Liver (tissue), 8 donors: ENCODE measurements at regions not wholly inside any gene's neighbourhood (a gene's known extent, or its start where the extent isn't known, plus 50 kb on each side); places are given as distances from the start of the nearest gene placed in this dataset.

Source experiments
- DNase-seq: peaks from one replicate; pipeline ENCODE4 v3.0.0-alpha.2; 2017; ENCODE audit warnings: low spot score
- H3K27ac ChIP-seq, 2 donors: one replicate each; pipeline ENCODE4 v1.7.0; 2013; ENCODE audit warnings: inconsistent platforms in 2 of 2, low read length in 2 of 2, control low read depth in 1 of 2, low read depth in 1 of 2, mild to moderate bottlenecking in 1 of 2
- H3K27me3 ChIP-seq, 4 donors: one replicate each; pipeline versions ENCODE4 v1.6.1 to v1.7.0; 2013; ENCODE audit warnings: low read length in 3 of 4, inconsistent platforms in 1 of 4, mild to moderate bottlenecking in 1 of 4, moderate library complexity in 1 of 4; ENCODE audit not compliant: control insufficient read depth in 4 of 4, insufficient read depth in 4 of 4
- H3K36me3 ChIP-seq, 4 donors: one replicate each; pipeline versions ENCODE4 v1.6.1 to v1.7.0; 2013; ENCODE audit warnings: low read length in 3 of 4, mild to moderate bottlenecking in 3 of 4, low read depth in 1 of 4, moderate library complexity in 1 of 4; ENCODE audit not compliant: control insufficient read depth in 4 of 4, insufficient read depth in 3 of 4
- H3K4me1 ChIP-seq, 4 donors: one replicate each; pipeline versions ENCODE4 v1.6.1 to v1.7.0; 2013; ENCODE audit warnings: low read length in 3 of 4, mild to moderate bottlenecking in 3 of 4, moderate library complexity in 1 of 4; ENCODE audit not compliant: control insufficient read depth in 4 of 4, insufficient read depth in 4 of 4
- H3K4me3 ChIP-seq, 3 donors: one replicate each; pipeline versions ENCODE4 v1.6.1 to v1.7.0; 2013; ENCODE audit warnings: low read length in 3 of 3, control low read depth in 1 of 3, low read depth in 1 of 3, mild to moderate bottlenecking in 1 of 3
- H3K9ac ChIP-seq, 2 donors: one replicate each; pipeline ENCODE4 v1.7.0; 2013; ENCODE audit warnings: low read length in 2 of 2, mild to moderate bottlenecking in 2 of 2, moderate library complexity in 2 of 2, control low read depth in 1 of 2, low read depth in 1 of 2
- H3K9me3 ChIP-seq, 4 donors: one replicate each; pipeline versions ENCODE4 v1.6.1 to v1.7.0; 2013; ENCODE audit warnings: low read length in 3 of 4; ENCODE audit not compliant: control insufficient read depth in 4 of 4
- FOXA1 ChIP-seq: IDR thresholded peaks from 2 replicates; pipeline ENCODE4 v1.6.1; 2016; ENCODE audit warnings: antibody characterized with exemption
- FOXA2 ChIP-seq: IDR thresholded peaks from 2 replicates; pipeline ENCODE4 v1.6.1; 2016; ENCODE audit warnings: antibody characterized with exemption
- GABPA ChIP-seq, 2 donors: IDR thresholded peaks in 1 of 2; conservative IDR thresholded peaks in 1 of 2; 2 replicates each; pipeline ENCODE4 v1.6.1; 2016; ENCODE audit warnings: antibody characterized with exemption in 2 of 2, mild to moderate bottlenecking in 1 of 2, moderate library complexity in 1 of 2
- HNF4A ChIP-seq, 2 donors: conservative IDR thresholded peaks; 2 replicates each; pipeline ENCODE4 v1.6.1; 2016; ENCODE audit warnings: antibody characterized with exemption in 2 of 2, mild to moderate bottlenecking in 2 of 2
- HNF4G ChIP-seq: IDR thresholded peaks from 2 replicates; pipeline ENCODE4 v1.6.1; 2016; ENCODE audit warnings: antibody characterized with exemption
- NR2F2 ChIP-seq: IDR thresholded peaks from 2 replicates; pipeline ENCODE4 v1.6.1; 2016; ENCODE audit warnings: antibody characterized with exemption
- RAD21 ChIP-seq, 2 donors: IDR thresholded peaks; 2 replicates each; pipeline ENCODE4 v1.6.1; 2016; ENCODE audit warnings: antibody characterized with exemption in 2 of 2, mild to moderate bottlenecking in 2 of 2
- RXRA ChIP-seq, 2 donors: IDR thresholded peaks; 2 replicates each; pipeline ENCODE4 v1.6.1; 2017 to 2018; ENCODE audit warnings: antibody characterized with exemption in 2 of 2, mild to moderate bottlenecking in 1 of 2
- SP1 ChIP-seq: IDR thresholded peaks from 2 replicates; pipeline ENCODE4 v1.6.1; 2018; ENCODE audit warnings: antibody characterized with exemption, mild to moderate bottlenecking
- TAF1 ChIP-seq: conservative IDR thresholded peaks from 2 replicates; pipeline ENCODE4 v1.6.1; 2016; ENCODE audit warnings: antibody characterized with exemption, mild to moderate bottlenecking
- YY1 ChIP-seq: IDR thresholded peaks from 2 replicates; pipeline ENCODE4 v1.6.1; 2016; ENCODE audit warnings: antibody characterized with exemption, mild to moderate bottlenecking
- WGBS: extraction: QIAGEN DNeasy Blood & Tissue Kit; methylation state at CpG from one replicate; pipeline ENCODE4 v1.1.7; 2013; 5-methylcytosine and 5-hydroxymethylcytosine counted together
- TF ChIP-seq, protein P1 (sequence below): IDR thresholded peaks from 2 replicates; pipeline ENCODE4 v1.6.1; 2016; ENCODE audit warnings: antibody characterized with exemption
- TF ChIP-seq, protein P2 (sequence below): IDR thresholded peaks from 2 replicates; pipeline ENCODE4 v1.6.1; 2016; ENCODE audit warnings: antibody characterized with exemption
- TF ChIP-seq, protein P3 (sequence below): fragments of 150-350 bp; IDR thresholded peaks from 2 replicates; pipeline ENCODE4 v1.5.1; 2017; ENCODE audit warnings: improper control_type of control experiment, low read depth, low read length; ENCODE audit not compliant: missing input control
- donor health status: healthy.
- donor health status: healthy.
- donor health status: healthy.
- donor health status: healthy.
- donor health status: healthy.

DNA sequence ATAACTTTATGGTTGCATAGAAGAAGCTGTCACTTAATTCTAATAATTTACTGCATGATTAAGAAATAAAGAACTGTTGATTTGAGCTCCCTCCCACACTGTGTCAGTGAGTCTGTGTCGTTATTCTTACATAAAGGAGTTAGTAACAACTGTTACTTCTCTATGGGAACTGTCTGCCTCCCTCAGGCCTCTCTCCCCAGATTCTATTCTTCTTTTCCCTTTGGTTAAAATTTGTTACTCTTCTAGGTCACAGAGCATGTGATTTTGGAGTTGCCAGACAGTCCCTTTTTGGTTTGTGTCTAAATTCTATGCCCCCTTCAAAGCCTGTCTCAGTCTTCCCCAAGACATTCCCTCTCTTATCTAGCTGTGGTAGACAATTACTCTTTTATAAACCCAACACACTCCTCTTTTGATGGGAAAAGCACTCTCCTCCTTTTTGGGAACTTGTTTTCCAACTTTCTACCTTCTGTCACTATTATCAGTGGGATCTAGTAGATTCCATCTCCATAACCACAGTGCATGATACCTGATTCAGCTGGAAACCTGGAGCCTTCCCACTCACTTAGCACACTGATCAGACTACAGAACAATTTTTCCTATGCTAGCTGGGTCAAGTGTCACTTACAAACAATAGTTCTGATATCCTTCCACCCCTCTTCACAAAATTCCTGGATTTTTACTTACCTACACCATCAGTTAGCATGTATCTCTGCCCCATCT lies 422.1 kb upstream of the TGFBR2 start:
- DNase-seq = no peak
- Histone ChIP-seq H3K36me3 (no peaks in the 10 kb centered on the region), H3K4me3 (no peak overlapping the region), H3K9ac (no peak overlapping the region), H3K9me3 (no peaks in the 10 kb centered on the region), H3K4me1 (no peaks in the 10 kb centered on the region), H3K27ac (no peak overlapping the region), H3K27me3 (no peaks in the 10 kb centered on the region)
- no peak for TF ChIP-seq HNF4G
- WGBS = 89% methylated on average over 1 of the region's 1 CpG

DNA sequence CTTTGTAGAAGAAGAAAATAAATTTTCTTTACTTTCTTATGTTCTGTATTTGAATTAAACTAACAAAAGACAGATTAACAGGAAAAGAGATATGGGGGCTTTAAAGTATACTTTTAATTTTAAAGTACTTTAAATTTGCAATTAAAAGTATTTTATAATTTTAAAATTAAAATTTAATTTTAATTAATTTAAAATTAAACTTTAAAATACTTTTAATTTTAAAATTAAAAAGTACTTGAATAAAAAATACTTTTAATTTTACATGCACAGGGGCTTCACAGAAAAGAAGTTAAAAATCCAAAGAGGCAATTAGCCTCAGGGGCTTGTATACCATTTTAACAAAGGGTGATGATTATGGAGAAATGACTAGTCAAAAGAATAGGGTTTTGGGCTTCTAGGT lies 420.5 kb upstream of the TGFBR2 start:
- no peak for DNase-seq
- Histone ChIP-seq H3K36me3 (no peaks in the 10 kb centered on the region), H3K4me1 (no peaks in the 10 kb centered on the region), H3K9ac (no peak overlapping the region), H3K27me3 (no peaks in the 10 kb centered on the region), H3K9me3 (no peaks in the 10 kb centered on the region), H3K4me3 (no peak overlapping the region), H3K27ac (no peak overlapping the region)
- TF ChIP-seq RXRA (IDR thresholded peaks at IDR 0.05) (no peak), FOXA2 (no peak), HNF4G (no peak), NR2F2 (no peak)

DNA sequence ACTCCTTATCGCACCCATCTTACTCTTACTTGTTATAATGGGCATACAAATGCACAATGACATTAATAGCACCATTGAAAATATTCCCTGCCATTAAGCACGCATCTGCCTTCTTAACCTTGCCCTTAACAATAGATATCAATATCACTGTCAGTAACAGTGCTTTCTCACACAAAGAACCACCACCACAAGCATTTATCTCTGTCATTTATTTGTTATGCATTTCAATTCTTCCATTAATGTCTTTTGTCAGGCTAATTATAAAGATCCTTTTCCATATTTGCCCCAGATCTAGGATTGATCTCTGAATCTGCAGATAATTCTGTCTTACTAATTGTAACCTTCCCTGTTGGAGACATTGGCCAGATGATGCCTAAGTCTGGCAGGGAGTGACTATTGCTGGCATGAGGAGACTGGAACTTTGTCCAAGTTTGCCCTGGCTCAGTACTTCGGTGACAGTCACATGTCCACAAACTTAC lies 419.6 kb upstream of the TGFBR2 start:
- no peak for DNase-seq
- Histone ChIP-seq H3K4me3 (no peak overlapping the region), H3K9me3 (no peaks in the 10 kb centered on the region), H3K27ac (no peak overlapping the region), H3K4me1 (no peaks in the 10 kb centered on the region), H3K27me3 (no peaks in the 10 kb centered on the region), H3K36me3 (no peaks in the 10 kb centered on the region), H3K9ac (no peak overlapping the region)
- TF ChIP-seq HNF4A (conservative IDR thresholded peaks at IDR 0.05) (no peak), GABPA (IDR thresholded peaks at IDR 0.05 in 1 of 2, conservative IDR thresholded peaks at IDR 0.05 in 1 of 2) (no peak), YY1 (no peak), RXRA (IDR thresholded peaks at IDR 0.05) (no peak), NR2F2 (no peak), SP1 (no peak), TAF1 (no peak), FOXA1 (no peak), RAD21 (IDR thresholded peaks at IDR 0.05) (no peak), HNF4G (no peak)
- TF ChIP-seq, protein P1, sequence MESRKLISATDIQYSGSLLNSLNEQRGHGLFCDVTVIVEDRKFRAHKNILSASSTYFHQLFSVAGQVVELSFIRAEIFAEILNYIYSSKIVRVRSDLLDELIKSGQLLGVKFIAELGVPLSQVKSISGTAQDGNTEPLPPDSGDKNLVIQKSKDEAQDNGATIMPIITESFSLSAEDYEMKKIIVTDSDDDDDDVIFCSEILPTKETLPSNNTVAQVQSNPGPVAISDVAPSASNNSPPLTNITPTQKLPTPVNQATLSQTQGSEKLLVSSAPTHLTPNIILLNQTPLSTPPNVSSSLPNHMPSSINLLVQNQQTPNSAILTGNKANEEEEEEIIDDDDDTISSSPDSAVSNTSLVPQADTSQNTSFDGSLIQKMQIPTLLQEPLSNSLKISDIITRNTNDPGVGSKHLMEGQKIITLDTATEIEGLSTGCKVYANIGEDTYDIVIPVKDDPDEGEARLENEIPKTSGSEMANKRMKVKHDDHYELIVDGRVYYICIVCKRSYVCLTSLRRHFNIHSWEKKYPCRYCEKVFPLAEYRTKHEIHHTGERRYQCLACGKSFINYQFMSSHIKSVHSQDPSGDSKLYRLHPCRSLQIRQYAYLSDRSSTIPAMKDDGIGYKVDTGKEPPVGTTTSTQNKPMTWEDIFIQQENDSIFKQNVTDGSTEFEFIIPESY = no peak
- TF ChIP-seq, protein P2, sequence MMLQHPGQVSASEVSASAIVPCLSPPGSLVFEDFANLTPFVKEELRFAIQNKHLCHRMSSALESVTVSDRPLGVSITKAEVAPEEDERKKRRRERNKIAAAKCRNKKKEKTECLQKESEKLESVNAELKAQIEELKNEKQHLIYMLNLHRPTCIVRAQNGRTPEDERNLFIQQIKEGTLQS = no peak
- TF ChIP-seq, protein P3, sequence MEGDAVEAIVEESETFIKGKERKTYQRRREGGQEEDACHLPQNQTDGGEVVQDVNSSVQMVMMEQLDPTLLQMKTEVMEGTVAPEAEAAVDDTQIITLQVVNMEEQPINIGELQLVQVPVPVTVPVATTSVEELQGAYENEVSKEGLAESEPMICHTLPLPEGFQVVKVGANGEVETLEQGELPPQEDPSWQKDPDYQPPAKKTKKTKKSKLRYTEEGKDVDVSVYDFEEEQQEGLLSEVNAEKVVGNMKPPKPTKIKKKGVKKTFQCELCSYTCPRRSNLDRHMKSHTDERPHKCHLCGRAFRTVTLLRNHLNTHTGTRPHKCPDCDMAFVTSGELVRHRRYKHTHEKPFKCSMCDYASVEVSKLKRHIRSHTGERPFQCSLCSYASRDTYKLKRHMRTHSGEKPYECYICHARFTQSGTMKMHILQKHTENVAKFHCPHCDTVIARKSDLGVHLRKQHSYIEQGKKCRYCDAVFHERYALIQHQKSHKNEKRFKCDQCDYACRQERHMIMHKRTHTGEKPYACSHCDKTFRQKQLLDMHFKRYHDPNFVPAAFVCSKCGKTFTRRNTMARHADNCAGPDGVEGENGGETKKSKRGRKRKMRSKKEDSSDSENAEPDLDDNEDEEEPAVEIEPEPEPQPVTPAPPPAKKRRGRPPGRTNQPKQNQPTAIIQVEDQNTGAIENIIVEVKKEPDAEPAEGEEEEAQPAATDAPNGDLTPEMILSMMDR = no peak
- 75% methylated on average over 3 of the region's 3 CpGs for WGBS
